Psoas muscle (tissue), 7 donors: ENCODE measurements at regions not wholly inside any gene's neighbourhood (a gene's known extent, or its start where the extent isn't known, plus 50 kb on each side); places are given as distances from the start of the nearest gene placed in this dataset.

ENCODE experiments used
- ATAC-seq, 4 donors: fragments of 200-7000 bp; cut with Tn5 transposase; one replicate each; pipeline ENCODE4 v1.9.1; 2020; ENCODE audit warnings: moderate library complexity in 3 of 4, mild to moderate bottlenecking in 2 of 4
- DNase-seq, 2 donors: peaks; one replicate each; pipeline ENCODE4 v3.0.0-alpha.2; 2020
- H3K27ac ChIP-seq: fragments of 200-600 bp; one replicate; pipeline ENCODE4 v1.8.0; 2022
- H3K27me3 ChIP-seq, 3 donors: fragments of 200-600 bp in 1 of 3; one replicate each; pipeline versions ENCODE4 v1.6.1 to v1.8.0; 2013 to 2022; ENCODE audit warnings: low read length in 2 of 3, mild to moderate bottlenecking in 2 of 3, moderate library complexity in 1 of 3; ENCODE audit not compliant: insufficient read depth in 3 of 3
- H3K36me3 ChIP-seq, 2 donors: fragments of 200-600 bp in 1 of 2; one replicate each; pipeline versions ENCODE4 v1.6.1 to v1.8.0; 2013 to 2022; ENCODE audit warnings: low read depth in 1 of 2, mild to moderate bottlenecking in 1 of 2, moderate library complexity in 1 of 2; ENCODE audit not compliant: insufficient read depth in 1 of 2
- H3K4me1 ChIP-seq: fragments of 200-600 bp; one replicate; pipeline ENCODE4 v1.8.0; 2022
- H3K4me3 ChIP-seq: fragments of 200-600 bp; one replicate; pipeline ENCODE4 v1.8.0; 2022; ENCODE audit warnings: mild to moderate bottlenecking
- H3K9me3 ChIP-seq: fragments of 200-600 bp; one replicate; pipeline ENCODE4 v1.8.0; 2022
- WGBS, 3 donors: extraction: QIAGEN DNeasy Blood & Tissue Kit; methylation state at CpG; one replicate each; pipeline versions ENCODE4 v1.1.6 to v1.1.7; 2013; 5-methylcytosine and 5-hydroxymethylcytosine counted together
- intact Hi-C, 2 donors: fragments of 100-400 bp; cut with DNase I; formaldehyde crosslinking; loops; one replicate each; pipeline versions ENCODE4 v1.11.0 to v1.14.2; 2022
- TF ChIP-seq, protein P1 (sequence below): fragments of 200-600 bp; IDR thresholded peaks from one replicate; pipeline ENCODE4 v1.8.0; 2022; ENCODE audit warnings: antibody characterized with exemption
- donor health status: healthy with polysubstance abuse.
- donor health status: DM: no; HTN: no; CAD: no; lungs with moderate emphysema.
- donor health status: Bipolar disorder and iron deficiency.
- donor health status: healthy.
- donor health status: DM: yes; HTN: yes; CAD: no.
- donor health status: DM: no; HTN: no; CAD: no.
- donor health status: DM: yes; HTN: yes; CAD: no.

DNA sequence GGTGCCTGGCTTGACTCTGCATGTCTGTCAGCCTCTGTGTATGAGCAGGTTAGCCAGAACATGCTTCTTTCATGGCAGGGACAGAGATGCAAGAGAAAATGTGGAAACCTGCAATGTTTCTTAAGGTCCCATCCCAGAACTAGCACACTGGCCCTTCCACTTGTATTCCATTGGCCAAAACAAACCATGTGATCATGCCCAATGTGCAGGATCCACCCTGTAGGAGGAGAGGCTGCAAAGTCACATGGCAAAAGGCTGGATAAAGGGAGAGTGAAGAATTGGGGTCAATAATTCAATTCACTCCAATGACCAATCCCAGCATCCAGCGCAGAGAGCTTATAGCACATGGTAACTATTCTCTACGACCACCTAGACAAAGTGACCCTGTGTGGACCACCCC, 405.5 kb downstream of the MIAT start:
- H3K27me3 ChIP-seq: peaks cover 2 to 28% (median 2%) of the 10 kb centered on the region in 3 donors
- no peak overlapping the region for H3K4me3 ChIP-seq
- H3K9me3 ChIP-seq: no peaks in the 10 kb centered on the region
- DNase-seq (no peak), ATAC-seq (no peak)
- no peaks in the 10 kb centered on the region for H3K36me3 ChIP-seq
- H3K27ac ChIP-seq: no peak overlapping the region
- WGBS, 3 donors: 85 to 88% (median 85%) methylated on average over 2 of the region's 2 CpGs
- no peaks in the 10 kb centered on the region for H3K4me1 ChIP-seq
- TF ChIP-seq, protein P1, sequence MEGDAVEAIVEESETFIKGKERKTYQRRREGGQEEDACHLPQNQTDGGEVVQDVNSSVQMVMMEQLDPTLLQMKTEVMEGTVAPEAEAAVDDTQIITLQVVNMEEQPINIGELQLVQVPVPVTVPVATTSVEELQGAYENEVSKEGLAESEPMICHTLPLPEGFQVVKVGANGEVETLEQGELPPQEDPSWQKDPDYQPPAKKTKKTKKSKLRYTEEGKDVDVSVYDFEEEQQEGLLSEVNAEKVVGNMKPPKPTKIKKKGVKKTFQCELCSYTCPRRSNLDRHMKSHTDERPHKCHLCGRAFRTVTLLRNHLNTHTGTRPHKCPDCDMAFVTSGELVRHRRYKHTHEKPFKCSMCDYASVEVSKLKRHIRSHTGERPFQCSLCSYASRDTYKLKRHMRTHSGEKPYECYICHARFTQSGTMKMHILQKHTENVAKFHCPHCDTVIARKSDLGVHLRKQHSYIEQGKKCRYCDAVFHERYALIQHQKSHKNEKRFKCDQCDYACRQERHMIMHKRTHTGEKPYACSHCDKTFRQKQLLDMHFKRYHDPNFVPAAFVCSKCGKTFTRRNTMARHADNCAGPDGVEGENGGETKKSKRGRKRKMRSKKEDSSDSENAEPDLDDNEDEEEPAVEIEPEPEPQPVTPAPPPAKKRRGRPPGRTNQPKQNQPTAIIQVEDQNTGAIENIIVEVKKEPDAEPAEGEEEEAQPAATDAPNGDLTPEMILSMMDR: no peak
- intact Hi-C loops: no loop called here

DNA sequence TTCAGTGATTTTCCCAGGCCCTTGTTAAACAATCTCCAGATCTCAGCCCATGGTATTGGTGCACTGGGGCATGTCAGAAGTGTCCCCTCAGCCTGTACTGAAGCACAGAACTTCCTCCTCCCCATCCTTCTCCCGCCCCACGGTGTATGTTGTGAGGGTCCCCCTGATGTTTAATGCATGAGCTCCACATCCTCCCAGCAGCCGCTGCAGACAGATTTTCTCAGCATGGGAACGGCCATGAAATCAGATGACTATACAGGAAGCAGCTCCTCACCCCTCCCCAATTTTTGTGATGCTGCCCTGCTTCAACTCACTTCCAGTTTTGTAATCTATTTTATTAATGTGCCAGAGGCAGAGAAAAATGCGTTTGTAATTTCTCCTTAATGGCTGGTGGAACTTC, 406.0 kb downstream of the MIAT start:
- TF ChIP-seq, protein P1: no peak
- H3K36me3 ChIP-seq: no peaks in the 10 kb centered on the region
- no peak for DNase-seq
- no peaks in the 10 kb centered on the region for H3K4me1 ChIP-seq
- 3 to 17% (median 17%) methylated on average over 5 of the region's 5 CpGs for WGBS, 3 donors
- H3K27me3 ChIP-seq: peaks cover 2 to 27% (median 2%) of the 10 kb centered on the region in 3 donors
- intact Hi-C loops: no loop called here
- no peak overlapping the region for H3K4me3 ChIP-seq
- no peak overlapping the region for H3K27ac ChIP-seq
- no peaks in the 10 kb centered on the region for H3K9me3 ChIP-seq
- no peak for ATAC-seq

DNA sequence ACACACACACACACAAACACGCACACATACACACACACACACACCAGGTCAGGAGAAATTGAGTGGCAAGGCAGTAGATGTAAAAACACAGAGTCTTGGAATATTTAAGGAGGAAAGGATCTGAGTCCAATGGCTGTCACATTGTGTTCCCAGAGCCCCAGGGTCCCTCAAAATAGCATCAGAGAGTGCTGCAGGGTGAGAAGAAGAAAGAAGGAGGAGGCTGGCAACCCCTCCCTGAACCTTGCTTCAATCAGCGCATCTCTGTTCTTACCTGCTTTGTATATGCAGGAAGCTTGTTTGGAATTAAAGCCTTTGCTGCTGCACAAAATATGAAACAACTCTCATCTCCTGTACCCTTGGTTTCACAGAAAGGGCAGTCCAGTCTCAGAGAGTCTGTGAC, 406.5 kb downstream of the MIAT start:
- TF ChIP-seq, protein P1: no peak
- Histone ChIP-seq H3K36me3 (no peaks in the 10 kb centered on the region), H3K4me3 (no peak overlapping the region), H3K4me1 (no peaks in the 10 kb centered on the region), H3K27ac (no peak overlapping the region), H3K27me3 (peaks cover 2 to 30% (median 2%) of the 10 kb centered on the region in 3 donors), H3K9me3 (no peaks in the 10 kb centered on the region)
- intact Hi-C loops: no loop called here
- ATAC-seq (no peak), DNase-seq (no peak)
- 78 to 84% (median 82%) methylated on average over 2 of the region's 2 CpGs for WGBS, 3 donors

DNA sequence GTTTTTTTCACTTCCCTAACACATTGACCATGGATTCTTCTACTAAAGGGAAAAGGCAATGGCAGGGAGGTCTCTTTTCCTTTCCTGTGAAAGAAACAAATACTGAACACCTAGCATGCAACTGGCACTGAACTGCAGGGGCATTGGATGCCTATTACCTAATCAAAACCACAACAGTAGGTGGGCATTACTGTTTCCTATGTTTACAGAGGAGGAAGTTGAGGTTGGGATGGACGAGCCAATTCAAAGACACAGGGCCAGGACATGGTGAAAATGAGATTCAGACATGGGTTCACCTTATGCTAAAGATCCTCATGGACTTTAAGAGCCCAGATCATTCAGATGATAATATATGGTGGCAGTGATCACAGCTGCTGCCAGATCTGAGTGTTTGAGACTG, 407.0 kb downstream of the MIAT start:
- no peak for ATAC-seq
- no peaks in the 10 kb centered on the region for H3K4me1 ChIP-seq
- TF ChIP-seq, protein P1: no peak
- intact Hi-C loops: no loop called here
- no peak for DNase-seq
- no peak overlapping the region for H3K4me3 ChIP-seq
- WGBS, 3 donors: 55 to 68% (median 65%) methylated on average over 1 of the region's 1 CpG
- no peaks in the 10 kb centered on the region for H3K36me3 ChIP-seq
- H3K9me3 ChIP-seq: no peaks in the 10 kb centered on the region
- H3K27ac ChIP-seq: no peak overlapping the region
- peaks cover 2 to 30% (median 2%) of the 10 kb centered on the region in 3 donors for H3K27me3 ChIP-seq

DNA sequence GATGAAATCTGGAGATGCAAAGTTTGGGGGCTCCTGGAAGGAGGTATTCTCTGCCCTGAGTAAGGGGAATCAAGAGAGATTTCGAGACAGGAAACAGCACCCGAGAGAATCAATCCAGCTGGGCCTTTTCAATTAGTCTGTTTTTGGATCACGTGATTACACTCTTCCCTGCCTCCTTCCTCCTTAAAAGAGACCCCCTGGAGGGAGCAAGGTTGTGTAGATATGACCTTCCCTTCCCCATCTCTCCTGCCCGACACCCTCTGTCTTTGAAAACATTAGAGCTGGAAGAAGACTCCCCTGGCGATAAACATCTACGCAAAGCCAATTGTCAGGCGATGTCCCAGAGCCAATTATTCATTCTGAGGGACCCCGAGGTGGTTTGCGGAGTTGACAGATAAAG, 407.9 kb downstream of the MIAT start:
- TF ChIP-seq, protein P1: no peak
- no peak overlapping the region for H3K4me3 ChIP-seq
- no peak for DNase-seq
- H3K4me1 ChIP-seq: no peaks in the 10 kb centered on the region
- no peak overlapping the region for H3K27ac ChIP-seq
- no peak for ATAC-seq
- WGBS, 3 donors: 39 to 41% (median 41%) methylated on average over 9 of the region's 9 CpGs
- intact Hi-C loops: no loop called here
- H3K27me3 ChIP-seq: peaks cover 2 to 36% (median 2%) of the 10 kb centered on the region in 3 donors
- no peaks in the 10 kb centered on the region for H3K9me3 ChIP-seq
- no peaks in the 10 kb centered on the region for H3K36me3 ChIP-seq
